D721Med (cell line): ENCODE measurements at regions not wholly inside any gene's neighbourhood (a gene's known extent, or its start where the extent isn't known, plus 50 kb on each side); places are given as distances from the start of the nearest gene placed in this dataset.
"Not testable (repeated sequence)": the region's sequence is repeated elsewhere in the genome, so short reads cannot be mapped to it uniquely, and the experiment has no call there.

ENCODE experiments used
- DNase-seq: peaks from one replicate; pipeline ENCODE4 v3.0.0; 2011; ENCODE audit warnings: low spot score; ENCODE audit not compliant: insufficient read length
- FAIRE-seq: peaks from 2 replicates; lab custom pipeline; 2011; peaks lifted over from hg19 to GRCh38; lab: Jason Lieb, UNC

DNA sequence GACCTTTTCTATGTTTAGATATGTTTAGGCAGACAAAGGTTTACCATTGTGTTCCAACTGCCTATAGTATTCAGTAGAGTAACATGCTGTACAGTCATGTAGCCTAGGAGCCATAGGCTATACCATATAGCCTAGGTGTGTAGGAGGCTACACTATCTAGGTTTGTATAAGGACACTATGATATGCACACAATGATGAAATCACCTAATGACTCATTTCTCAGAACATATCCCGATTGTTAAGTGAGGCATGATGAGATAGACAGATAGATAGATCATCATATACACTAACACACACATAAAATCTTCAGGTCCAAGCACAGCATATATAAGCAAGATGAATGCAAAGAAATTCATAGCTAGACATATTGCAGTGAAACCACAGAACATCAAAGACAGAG, 177.4 kb downstream of the NPIPA8 start:
- not testable (repeated sequence) for FAIRE-seq, DNase-seq

DNA sequence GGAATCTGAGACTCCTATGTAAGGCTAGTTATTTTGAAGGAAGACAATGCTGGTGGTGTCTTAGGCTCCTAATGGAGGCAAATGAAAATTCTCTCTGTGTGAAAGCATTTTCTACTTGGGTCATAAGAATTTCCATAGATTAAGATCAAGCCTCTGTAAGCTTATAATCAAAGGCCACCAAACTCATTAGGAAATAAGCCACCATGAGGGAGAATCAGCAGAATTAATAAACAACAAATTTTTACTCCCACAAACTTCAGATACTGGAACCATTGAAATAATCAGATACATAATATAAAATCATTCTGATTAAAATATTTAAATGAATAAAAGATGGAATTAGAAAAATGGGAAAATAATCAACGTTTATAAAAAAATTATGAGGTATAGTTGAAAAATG, 178.7 kb downstream of the NPIPA8 start:
- not testable (repeated sequence) for DNase-seq, FAIRE-seq

GRCh38 chr16:18152832-18153231, 183.7 kb downstream of the NPIPA8 start:
- DNase-seq, FAIRE-seq: not testable (repeated sequence)

- not testable (repeated sequence) for DNase-seq, FAIRE-seq
These were observed 188.4 kb downstream of the NPIPA8 start for GRCh38 chr16:18148132-18148531.

GRCh38 chr16:18146601-18147142, 189.9 kb downstream of the NPIPA8 start:
- not testable (repeated sequence) for DNase-seq, FAIRE-seq

DNA sequence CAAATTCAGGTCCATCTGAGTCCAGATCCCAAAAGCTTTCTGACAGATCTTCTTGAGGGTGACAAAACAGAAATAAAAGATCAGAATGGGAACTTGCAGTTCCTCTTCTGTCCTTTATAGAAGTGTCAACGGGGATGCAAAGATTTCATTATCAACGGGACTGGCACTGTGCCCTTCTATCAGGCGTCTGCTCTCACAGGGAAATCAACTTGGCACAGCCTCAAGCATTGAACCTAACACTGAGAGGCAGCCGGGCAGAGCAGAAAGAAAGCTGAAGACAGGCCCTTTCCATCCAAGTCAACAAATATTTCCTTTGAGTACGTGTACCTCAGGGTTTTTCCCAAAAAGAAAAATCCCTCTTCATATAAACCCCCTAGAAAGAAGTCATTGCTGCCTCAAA, 194.5 kb downstream of the NPIPA8 start:
- not testable (repeated sequence) for FAIRE-seq, DNase-seq

GRCh38 chr16:18136288-18136687, 200.2 kb downstream of the NPIPA8 start:
- not testable (repeated sequence) for FAIRE-seq, DNase-seq

- not testable (repeated sequence) for DNase-seq, FAIRE-seq
These were observed 201.5 kb downstream of the NPIPA8 start for GRCh38 chr16:18135024-18135423.

DNA sequence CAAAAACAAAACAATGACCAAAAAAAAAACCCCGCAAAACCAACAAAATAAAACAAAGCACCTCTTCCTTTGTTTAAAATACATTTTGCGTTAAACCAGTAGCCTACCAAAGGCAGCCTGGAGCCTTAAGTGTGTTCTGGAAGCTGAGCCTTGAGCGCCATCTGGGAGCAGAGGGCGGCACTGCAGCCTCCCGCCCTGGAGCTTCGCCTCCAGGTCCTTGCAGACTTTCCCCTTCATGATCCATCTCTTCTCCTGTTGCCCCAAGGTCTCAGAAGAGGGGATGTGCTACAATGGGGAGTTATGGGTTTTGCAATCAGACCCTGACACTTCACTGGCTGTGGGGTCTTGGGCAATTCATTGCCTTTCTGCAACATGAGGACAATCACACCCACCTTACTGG, 204.9 kb downstream of the NPIPA8 start:
- DNase-seq, FAIRE-seq: not testable (repeated sequence)

DNA sequence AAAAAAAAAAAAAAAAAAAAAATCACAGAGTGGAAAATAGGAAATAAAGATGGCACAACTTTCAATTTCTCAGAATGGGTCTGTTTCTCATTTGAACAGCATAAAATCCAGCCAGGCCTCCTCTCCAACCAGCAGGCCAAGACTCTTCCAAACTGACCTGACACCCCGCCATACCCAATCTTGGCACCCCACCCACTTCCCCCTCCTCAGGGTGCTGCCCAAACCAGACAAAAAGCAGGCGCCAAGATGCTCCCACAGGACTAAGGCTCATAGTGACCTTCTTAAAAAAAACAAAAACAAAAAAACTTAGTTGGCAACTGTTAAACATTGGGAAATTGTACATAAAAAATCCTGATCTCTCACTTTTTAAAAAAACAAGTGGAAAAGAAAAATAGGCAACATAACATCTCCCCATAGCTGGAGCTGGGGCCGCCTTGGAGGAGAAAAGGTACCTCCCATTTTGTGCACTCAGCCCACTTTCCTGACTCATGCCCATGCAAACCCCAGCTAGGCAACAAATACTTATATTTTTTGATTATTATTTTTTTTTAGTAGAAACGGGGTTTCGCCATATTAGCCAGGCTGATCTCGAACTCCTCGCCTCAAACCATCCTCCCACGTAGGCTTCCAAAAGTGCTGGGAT, 205.9 kb downstream of the NPIPA8 start:
- not testable (repeated sequence) for FAIRE-seq, DNase-seq

- not testable (repeated sequence) for FAIRE-seq, DNase-seq
These were observed 209.5 kb downstream of the NPIPA8 start for GRCh38 chr16:18127033-18127432.

DNA sequence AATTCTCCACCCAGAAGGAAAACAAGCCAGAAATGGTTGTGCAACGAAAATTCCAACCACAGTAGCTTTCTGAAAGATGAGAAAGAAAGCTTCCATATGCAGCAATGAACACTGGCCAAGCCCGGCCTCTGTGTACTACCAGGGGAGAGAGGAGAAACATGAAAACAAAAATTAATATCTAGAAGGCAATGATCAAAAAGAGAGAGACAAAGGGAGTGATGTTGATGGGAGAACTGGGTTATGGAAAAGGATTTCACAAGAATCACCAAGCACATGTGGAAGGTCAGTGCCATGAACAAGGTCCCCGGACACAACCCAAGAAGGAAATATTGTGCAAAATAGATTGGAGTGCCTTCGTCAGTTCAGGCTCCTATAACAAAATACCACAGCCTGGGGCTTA, 217.4 kb downstream of the NPIPA8 start:
- not testable (repeated sequence) for FAIRE-seq

GRCh38 chr16:18118684-18119083, 217.9 kb downstream of the NPIPA8 start:
- FAIRE-seq, DNase-seq: not testable (repeated sequence)

More for the DNA sequence above, 217.4 kb downstream of the NPIPA8 start:
- not testable (repeated sequence) for DNase-seq

- peak; percentile 67 for FAIRE-seq
- DNase-seq, result not testable (repeated sequence)
These were observed 218.5 kb downstream of the NPIPA8 start for GRCh38 chr16:18118071-18118470.

- not testable (repeated sequence) for FAIRE-seq, DNase-seq
These were observed 232.1 kb downstream of the NPIPA8 start for GRCh38 chr16:18104412-18104811.

DNA sequence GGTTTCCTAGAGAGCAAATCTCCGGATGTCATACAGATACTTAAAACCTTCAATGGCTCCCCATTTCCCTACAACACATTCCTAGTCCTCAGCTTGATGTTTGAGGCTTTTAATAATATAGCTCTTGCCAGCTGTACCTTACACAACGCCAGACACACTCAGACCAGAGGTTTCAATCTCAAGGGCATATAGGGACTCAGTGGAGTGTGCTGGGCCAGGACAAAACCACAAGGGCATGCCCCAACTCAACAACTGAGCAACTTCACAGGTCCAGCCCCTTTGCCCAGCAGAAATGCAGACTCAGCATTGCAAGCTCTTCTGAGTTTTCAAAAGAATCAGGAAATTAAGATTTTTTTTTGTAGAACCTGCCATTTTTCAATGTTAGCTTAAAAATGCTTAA, 235.5 kb downstream of the NPIPA8 start:
- not testable (repeated sequence) for FAIRE-seq, DNase-seq

DNA sequence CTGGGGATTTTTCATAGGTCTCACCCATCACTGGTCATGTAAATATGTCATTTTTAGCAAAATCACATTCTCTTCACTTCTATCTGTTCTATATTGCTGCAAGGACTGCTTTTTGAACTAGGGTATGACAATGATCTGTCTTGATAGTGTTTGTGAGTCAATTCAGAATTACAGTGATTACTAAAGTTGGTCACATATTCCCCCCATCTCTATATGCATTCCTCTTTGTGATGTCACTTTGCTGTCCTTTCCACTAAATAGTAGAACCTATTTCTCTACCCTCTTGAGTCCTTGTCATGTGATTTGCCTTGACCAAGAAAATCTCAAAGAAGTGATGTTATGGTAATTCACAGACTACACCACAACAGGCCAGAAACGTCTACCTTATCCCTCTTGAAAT, 243.9 kb downstream of the NPIPA8 start:
- DNase-seq, FAIRE-seq: not testable (repeated sequence)

GRCh38 chr16:18080658-18081363, 255.7 kb downstream of the NPIPA8 start:
- not testable (repeated sequence) for DNase-seq, FAIRE-seq

- not testable (repeated sequence) for FAIRE-seq, DNase-seq
These were observed 258.6 kb downstream of the NPIPA8 start for GRCh38 chr16:18077910-18078309.
